ENCODE measurements at regions not wholly inside any gene's neighbourhood (a gene's known extent, or its start where the extent isn't known, plus 50 kb on each side); places are given as distances from the start of the nearest gene placed in this dataset.

GRCh38 chr6:145562771-145563615, 172.3 kb downstream of the EPM2A start:
- POLR2A ChIA-PET, result no interaction called here
- H3K9me3 ChIP-seq (ENCODE audit: control extremely low read depth in 1 of 3, control insufficient read depth in 2 of 3, insufficient read depth in 1 of 3, low read length in 2 of 3), result no peaks in the 10 kb centered on the region
- no peak overlapping the region for H3K9ac ChIP-seq (ENCODE audit: low read length)
- TF ChIP-seq, protein P1, sequence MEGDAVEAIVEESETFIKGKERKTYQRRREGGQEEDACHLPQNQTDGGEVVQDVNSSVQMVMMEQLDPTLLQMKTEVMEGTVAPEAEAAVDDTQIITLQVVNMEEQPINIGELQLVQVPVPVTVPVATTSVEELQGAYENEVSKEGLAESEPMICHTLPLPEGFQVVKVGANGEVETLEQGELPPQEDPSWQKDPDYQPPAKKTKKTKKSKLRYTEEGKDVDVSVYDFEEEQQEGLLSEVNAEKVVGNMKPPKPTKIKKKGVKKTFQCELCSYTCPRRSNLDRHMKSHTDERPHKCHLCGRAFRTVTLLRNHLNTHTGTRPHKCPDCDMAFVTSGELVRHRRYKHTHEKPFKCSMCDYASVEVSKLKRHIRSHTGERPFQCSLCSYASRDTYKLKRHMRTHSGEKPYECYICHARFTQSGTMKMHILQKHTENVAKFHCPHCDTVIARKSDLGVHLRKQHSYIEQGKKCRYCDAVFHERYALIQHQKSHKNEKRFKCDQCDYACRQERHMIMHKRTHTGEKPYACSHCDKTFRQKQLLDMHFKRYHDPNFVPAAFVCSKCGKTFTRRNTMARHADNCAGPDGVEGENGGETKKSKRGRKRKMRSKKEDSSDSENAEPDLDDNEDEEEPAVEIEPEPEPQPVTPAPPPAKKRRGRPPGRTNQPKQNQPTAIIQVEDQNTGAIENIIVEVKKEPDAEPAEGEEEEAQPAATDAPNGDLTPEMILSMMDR (IDR thresholded peaks at IDR 0.05), result no peak
- no peak for TF ChIP-seq EZH2 (IDR thresholded peaks at IDR 0.05; ENCODE audit: borderline replicate concordance, insufficient read depth, low read depth, low read length, poor library complexity, severe bottlenecking)
- H4K20me1 ChIP-seq (ENCODE audit: control insufficient read depth, insufficient read depth, low read length, poor library complexity, severe bottlenecking), result no peaks in the 10 kb centered on the region
- H3K4me2 ChIP-seq (replicated peaks; ENCODE audit: low read depth, low read length, poor library complexity, severe bottlenecking), result no peak overlapping the region
- H3K79me2 ChIP-seq (ENCODE audit: control insufficient read depth, insufficient read depth, low read length), result no peaks in the 10 kb centered on the region
- H3K36me3 ChIP-seq (replicated peaks in 1 of 2; ENCODE audit: control extremely low read depth in 1 of 2, control insufficient read depth in 1 of 2, extremely low read depth in 1 of 2, insufficient read depth in 2 of 2, low read length in 1 of 2), result no peaks in the 10 kb centered on the region
- H2AFZ ChIP-seq (ENCODE audit: insufficient read depth, low read depth, low read length, poor library complexity, severe bottlenecking), result no peak overlapping the region
- no peak for ATAC-seq (ENCODE audit: low read depth)
- Mint-ChIP-seq H3K27ac (peak overlapping the region; percentile 42), H3K9me3 (ENCODE audit: insufficient read depth) (peaks cover 2% of the 10 kb centered on the region), H3K27me3 (peaks cover 5% of the 10 kb centered on the region), H3K4me3 (no peak overlapping the region), H3K4me1 (no peaks in the 10 kb centered on the region)
- WGBS (ENCODE audit: insufficient coverage), result 86% methylated on average over 9 of the region's 10 CpGs
- H3K4me3 ChIP-seq (ENCODE audit: control extremely low read depth in 1 of 5, extremely low read depth in 1 of 5, insufficient read depth in 1 of 5, low read depth in 2 of 5, low read length in 4 of 5), result no peak overlapping the region
- H3K27ac ChIP-seq (ENCODE audit: low read length in 2 of 2), result no peak overlapping the region
- CTCF ChIA-PET, result no interaction called here
- DNase-seq, result no peak
- intact Hi-C loops (cut with micrococcal nuclease), result no loop called here
- H3K27me3 ChIP-seq (replicated peaks in 1 of 4; ENCODE audit: control extremely low read depth in 1 of 4, control insufficient read depth in 3 of 4, insufficient read depth in 4 of 4, low read length in 3 of 4), result peaks cover 0 to 3% (median 0%) of the 10 kb centered on the region in 4 experiments
- no peaks in the 10 kb centered on the region for H3K4me1 ChIP-seq (ENCODE audit: control insufficient read depth in 2 of 2, insufficient read depth in 2 of 2, low read length in 2 of 2)

DNA sequence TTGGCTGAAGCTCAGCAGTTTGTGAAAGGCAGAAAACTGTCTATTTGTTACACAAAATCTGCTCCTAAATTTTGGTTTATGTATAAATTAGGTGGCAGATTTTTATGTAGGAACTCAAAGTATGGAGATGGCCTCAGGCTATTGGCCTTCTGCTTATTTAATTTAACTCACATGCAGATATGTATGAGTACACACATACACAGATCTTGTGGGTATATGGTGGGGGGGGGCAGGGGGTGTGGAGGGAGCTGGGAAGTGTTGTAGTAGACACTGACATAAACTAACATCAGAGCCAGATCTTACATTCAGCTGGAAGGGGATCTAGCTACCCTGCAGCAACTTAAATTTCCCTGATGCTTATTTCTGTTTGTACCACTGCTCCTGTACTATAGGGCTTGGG, 170.8 kb downstream of the EPM2A start:
- Histone ChIP-seq H3K79me2 (ENCODE audit: control insufficient read depth, insufficient read depth, low read length) (no peaks in the 10 kb centered on the region), H3K9ac (ENCODE audit: low read length) (no peak overlapping the region), H2AFZ (ENCODE audit: insufficient read depth, low read depth, low read length, poor library complexity, severe bottlenecking) (no peak overlapping the region), H3K4me2 (replicated peaks; ENCODE audit: low read depth, low read length, poor library complexity, severe bottlenecking) (no peak overlapping the region), H3K4me1 (ENCODE audit: control insufficient read depth in 2 of 2, insufficient read depth in 2 of 2, low read length in 2 of 2) (no peaks in the 10 kb centered on the region), H4K20me1 (ENCODE audit: control insufficient read depth, insufficient read depth, low read length, poor library complexity, severe bottlenecking) (no peaks in the 10 kb centered on the region), H3K4me3 (ENCODE audit: control extremely low read depth in 1 of 5, extremely low read depth in 1 of 5, insufficient read depth in 1 of 5, low read depth in 2 of 5, low read length in 4 of 5) (no peak overlapping the region), H3K27me3 (replicated peaks in 1 of 4; ENCODE audit: control extremely low read depth in 1 of 4, control insufficient read depth in 3 of 4, insufficient read depth in 4 of 4, low read length in 3 of 4) (peaks cover 0 to 3% (median 0%) of the 10 kb centered on the region in 4 experiments), H3K27ac (ENCODE audit: low read length in 2 of 2) (no peak overlapping the region), H3K9me3 (ENCODE audit: control extremely low read depth in 1 of 3, control insufficient read depth in 2 of 3, insufficient read depth in 1 of 3, low read length in 2 of 3) (no peaks in the 10 kb centered on the region), H3K36me3 (replicated peaks in 1 of 2; ENCODE audit: control extremely low read depth in 1 of 2, control insufficient read depth in 1 of 2, extremely low read depth in 1 of 2, insufficient read depth in 2 of 2, low read length in 1 of 2) (no peaks in the 10 kb centered on the region)
- DNase-seq, result no peak
- H3K9me3 Mint-ChIP-seq (ENCODE audit: insufficient read depth), result peaks cover 2% of the 10 kb centered on the region
- intact Hi-C loops (cut with micrococcal nuclease), result no loop called here
- H3K4me3 Mint-ChIP-seq, result no peak overlapping the region
- CTCF ChIA-PET, result no interaction called here
- ATAC-seq (ENCODE audit: low read depth), result no peak
- no peaks in the 10 kb centered on the region for H3K4me1 Mint-ChIP-seq
- H3K27me3 Mint-ChIP-seq, result peaks cover 5% of the 10 kb centered on the region
- no peak for TF ChIP-seq EZH2 (IDR thresholded peaks at IDR 0.05; ENCODE audit: borderline replicate concordance, insufficient read depth, low read depth, low read length, poor library complexity, severe bottlenecking)
- TF ChIP-seq, protein P1 (IDR thresholded peaks at IDR 0.05), result no peak
- POLR2A ChIA-PET, result no interaction called here
- no peak overlapping the region for H3K27ac Mint-ChIP-seq
